ENCODE measurements at regions not wholly inside any gene's neighbourhood (a gene's known extent, or its start where the extent isn't known, plus 50 kb on each side); places are given as distances from the start of the nearest gene placed in this dataset.

DNA sequence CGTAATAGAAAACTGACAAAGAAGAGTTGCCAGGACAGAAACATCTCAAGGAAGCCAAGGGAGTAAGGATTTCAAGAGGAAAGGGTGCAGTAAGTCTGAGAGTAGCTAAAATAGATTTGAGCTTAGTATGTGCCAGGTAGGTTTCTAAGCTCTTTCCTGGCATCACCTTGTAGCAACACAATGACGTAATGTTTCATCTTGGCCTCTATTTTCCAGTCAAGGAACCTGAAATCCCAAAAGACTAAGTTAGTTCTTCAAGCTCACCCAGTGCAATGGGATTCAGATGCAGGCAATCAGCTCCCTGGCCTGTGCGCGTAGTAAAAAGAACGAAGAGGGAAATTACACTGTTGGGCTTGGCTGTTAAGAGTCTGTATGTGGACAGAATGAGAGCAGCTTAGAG, 586.5 kb upstream of the TENM3 start:
- no peak for DNase-seq

DNA sequence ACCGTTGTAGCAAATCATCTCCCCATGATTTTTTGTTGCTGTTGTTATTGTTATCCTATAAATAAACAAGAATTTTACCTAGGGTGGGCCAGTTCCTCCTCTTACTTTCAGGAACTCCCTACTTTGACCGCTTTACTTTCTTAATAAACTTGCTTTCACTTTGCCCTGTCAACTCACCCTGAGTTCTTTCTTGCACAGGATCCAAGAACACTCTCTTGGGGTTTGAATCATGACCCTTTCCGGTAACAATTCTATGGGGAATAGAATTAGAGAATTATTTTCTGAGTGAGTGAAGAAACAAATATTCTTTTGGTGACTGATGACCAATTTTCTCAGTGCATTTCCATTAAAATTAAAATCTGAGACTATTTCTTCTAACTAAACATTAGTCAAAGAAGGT, 584.0 kb upstream of the TENM3 start:
- no peak for DNase-seq

DNA sequence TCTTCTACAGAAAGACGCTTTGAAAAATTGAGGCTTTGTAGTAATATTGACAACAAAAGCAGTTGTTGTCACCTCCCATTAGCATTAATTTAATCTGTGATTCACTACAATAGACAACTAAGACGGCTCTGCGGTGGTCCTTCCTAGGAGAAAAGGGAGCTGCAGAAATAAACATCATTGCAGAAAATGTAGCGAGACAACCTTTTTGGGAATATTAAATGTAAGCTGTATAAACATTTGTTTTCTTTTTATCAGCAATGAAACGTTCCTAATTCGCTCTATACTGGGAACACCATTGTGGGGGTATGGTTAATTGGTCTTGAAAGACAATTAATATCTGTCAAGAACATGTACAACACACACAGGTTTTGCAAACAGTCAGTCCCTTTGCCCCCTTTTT, 583.3 kb upstream of the TENM3 start:
- no peak for DNase-seq

DNA sequence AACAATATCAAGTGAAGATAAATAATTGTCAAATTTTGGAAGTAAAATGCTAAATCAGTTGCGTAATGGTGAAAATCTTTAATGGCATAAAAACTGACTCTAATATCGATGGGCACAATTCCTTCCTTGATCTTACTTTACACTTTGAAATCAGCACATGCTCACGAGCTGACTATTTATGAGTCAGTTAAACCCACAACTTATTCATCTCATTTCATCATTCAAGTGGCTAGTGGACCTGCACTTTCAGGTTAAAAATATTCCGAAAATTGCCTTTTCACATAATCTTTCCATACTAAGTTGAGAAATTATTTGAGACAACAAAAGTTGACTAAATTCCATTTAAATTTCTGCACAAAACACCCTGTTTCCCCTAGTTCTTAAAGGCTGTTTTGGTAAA, 582.1 kb upstream of the TENM3 start:
- DNase-seq: no peak

DNA sequence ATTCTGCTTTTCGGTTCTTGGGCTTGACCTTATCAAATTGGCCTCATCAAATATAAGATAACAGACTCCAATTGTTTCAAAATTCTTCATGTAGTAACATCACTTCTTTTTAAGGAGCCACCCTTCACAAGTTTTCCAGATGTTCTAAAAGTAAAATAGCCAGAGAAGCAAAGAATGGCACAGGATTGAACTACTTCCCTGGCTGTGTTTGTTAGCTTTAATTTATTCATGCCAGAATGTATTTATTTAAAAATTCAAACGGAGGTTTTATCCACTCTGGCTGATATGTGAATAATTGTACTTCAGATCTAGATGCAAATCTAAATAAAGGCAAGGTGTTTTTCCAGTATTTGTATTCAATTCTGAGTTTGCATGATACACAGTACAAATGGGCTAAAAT, 581.3 kb upstream of the TENM3 start:
- DNase-seq: no peak

DNA sequence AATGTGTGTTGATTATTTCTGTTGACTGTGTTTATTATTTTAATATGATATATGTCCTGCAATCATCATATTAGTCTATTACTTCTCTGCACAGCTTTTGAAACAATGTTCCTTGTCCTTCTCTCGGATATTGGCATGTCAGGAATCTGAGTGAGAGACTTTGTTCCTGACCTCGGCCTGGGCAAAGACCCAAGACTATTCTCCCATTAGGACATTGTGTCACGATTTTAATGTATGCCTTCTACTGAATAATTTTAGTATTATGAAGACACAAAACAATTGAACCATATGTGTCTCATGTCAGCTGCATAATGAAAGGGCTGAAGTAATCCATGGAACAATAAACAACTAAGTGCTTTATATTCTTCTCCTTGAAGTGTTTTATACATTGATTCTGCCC, 580.8 kb upstream of the TENM3 start:
- no peak for DNase-seq

DNA sequence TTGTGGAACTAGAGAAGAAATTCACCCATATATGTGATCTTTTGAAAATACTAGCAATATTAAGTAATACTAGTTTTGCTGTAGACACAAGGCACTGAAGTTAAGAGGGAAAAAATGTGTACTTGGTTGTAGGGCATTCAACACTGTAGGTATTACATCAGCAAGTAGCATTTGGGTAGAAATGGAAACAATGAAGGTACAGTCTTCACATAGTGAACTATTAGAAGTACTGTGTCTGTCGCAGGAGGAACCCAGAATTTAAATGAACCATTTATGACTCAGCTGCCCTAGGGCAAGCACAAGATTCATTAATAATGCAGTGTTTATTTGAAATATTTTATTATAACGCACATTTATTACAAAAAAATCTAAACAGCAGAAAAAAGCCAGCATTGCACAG, 572.7 kb upstream of the TENM3 start:
- DNase-seq: no peak

DNA sequence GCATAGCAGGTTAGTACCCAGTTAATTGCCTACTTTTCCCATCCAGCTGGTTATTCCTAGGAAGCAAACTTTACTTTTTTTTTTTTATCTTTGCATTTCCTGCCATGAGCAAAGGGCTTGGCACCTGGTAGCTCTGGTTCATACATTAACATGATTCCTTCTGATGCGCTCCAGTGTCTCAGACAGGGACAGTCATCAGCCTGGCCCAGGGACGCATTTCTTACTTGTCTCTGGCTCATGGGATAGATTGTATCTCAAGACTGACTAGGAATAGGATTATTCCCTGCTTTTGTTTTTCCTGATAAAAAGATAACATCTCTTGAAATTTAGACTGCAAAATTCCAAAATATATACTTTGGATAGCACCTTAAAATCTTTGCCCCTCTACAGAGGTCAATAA, 571.5 kb upstream of the TENM3 start:
- DNase-seq: no peak

DNA sequence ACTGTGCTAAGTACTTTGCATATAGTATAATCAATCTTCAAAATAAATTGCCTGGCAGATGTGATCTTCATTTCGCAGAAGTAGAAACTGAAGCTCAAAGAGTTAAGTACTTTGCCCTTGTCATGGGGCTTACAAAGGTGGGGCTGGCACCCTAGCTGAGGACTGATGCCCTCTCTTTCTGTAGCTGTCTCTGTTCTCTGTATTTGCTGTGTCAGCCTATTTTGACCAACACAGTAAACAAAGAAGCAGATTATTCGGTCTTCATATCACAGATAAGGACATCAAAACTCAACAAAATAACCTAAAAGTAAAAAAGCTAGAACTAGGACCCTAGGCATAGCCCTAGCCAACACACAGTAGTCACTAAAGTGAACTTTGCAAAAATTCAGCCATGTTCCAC, 570.5 kb upstream of the TENM3 start:
- DNase-seq: no peak

DNA sequence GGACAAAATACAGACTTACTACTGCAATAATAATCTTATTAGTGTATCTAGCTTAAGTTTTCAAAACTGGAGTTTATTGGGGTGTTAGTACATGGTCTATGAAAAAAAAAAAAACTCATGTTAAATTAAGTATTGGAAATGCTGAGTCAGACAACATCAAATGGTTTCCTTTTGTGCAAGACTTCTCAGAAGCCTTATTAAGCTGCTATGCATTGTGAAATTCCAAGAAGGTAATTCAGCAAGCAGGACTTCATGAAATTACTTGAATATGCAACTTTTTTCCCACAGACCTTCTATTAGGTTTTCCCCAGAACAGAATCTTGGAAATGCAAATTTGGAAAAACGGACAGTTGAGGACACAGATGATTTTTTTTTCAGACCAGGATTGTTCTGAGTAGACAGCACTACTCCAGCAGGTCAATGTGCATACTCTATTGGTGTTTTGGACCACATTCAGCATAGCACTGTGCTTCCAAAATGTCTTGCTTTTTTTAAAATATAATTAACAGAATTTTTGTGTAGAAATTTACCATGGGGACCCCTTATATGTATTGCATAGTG, 568.8 kb upstream of the TENM3 start:
- no peak for DNase-seq

DNA sequence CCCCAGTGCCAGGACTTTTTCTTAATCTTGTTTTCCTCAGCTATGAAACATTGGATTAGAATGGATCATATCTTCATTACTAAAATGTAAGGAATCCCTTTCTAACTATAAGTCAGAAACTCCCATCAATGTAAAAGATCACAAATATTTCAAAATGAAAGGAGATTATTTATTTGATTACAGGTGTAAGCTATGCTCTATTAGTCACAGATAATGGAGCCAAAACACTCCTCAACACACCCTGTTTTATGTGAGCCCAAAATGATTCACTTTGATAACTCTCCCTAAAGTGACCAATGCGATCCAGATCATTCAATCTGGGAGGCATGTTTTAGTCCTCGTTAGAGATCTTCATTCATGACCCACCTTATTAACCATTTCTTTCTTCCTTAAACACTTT, 566.7 kb upstream of the TENM3 start:
- DNase-seq: no peak

DNA sequence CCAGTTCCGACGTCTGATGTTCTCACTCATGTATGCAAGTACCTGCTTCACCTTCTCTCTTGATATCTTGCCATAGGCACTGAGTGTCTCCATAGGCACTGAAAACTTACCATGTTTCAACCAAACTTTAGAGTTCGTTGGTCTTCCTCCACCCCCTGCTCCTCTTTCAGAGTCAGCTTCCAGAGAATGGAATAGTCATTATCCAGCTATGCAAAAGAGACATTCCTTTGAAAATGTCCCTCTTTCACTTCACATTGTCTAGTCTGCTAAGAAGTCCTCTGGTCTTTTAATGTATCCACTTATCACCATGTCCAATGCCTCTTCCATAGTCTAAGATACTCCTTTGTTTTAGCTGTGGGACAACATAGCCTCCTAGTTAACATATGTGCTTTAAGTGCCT, 566.0 kb upstream of the TENM3 start:
- no peak for DNase-seq

DNA sequence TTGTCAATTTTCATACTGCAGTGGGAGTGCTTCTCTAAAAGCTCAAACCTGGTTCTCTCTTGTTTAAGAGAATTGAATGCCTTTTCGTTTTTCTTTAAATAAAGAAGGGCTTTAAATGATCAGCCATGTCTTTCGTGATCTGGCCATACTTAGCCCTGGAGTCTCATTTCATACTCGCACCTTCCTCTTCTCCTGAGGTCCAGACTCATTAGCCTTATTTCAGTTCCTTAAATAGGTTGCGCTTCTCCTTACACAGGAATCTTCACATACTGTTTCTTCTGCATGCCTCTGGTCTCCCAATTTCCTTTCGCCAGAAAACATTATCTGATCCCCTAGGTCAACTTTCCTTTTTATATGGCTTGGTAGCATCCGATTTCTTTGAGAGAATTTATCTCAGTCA, 565.6 kb upstream of the TENM3 start:
- no peak for DNase-seq

DNA sequence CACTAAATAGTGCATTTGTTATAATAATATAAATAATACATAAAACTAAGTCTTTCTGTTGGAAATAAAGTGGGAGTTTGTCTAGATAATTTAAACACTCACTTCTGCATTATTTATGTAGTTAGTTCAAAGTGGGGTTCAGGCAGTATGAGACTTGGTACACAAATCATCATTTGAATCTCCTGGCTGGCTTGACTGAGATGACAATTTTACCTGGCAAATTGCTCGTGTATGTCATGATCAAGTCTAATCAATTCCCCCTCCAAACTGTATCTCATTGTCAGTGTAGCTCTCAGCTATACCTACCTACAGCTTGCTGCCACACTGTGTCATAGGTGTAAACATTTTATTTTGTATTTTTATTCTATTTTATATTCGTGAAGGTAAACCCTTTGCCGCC, 563.4 kb upstream of the TENM3 start:
- no peak for DNase-seq

DNA sequence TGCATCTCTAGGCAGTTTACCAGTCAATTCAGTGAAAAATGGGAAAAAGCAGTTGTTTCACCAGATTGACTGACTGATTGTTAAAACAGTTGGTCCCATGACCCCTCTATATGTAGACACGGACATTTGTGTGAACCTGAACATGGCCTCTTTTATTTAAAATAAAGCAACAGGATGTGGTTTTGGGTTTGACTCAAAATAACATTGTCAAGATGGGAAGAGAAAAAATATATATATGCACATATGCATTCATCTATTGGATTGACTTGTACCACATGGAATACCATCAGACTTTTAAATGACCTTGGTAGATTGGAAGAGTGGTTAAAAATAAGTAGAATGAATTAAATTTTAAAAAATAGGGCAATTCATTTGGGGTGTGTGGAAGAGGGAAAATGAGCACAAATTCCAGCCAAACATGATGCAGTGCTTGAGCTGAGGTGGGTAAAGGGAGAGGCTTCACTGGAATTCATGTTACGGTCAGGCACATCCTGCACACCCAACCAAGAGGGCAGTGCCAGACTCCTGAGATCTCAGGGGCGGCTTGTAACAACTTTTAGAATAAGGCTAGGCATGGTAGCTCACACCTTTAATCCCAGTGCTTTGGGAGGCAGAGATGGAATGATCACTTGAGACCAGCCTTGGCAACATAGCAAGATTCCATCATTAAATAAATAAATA, 560.7 kb upstream of the TENM3 start:
- DNase-seq: no peak

DNA sequence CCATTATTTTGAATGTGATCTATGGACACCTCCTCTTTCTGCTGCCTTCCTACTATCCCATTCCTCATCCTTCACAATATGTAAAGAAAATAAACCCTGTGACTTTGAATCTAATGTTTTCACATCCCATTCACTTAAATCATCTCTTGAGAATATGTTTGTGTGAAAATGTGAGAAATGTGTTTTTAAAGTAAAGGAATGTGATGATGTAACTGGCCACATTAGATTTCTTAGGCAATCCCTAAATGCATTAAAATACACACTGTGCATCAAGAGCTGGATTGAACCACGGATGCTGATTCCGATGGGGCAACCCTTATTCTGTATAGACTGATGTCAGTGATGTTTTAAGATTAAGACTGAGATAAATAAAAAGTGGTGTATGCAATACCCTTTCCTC, 558.9 kb upstream of the TENM3 start:
- no peak for DNase-seq

DNA sequence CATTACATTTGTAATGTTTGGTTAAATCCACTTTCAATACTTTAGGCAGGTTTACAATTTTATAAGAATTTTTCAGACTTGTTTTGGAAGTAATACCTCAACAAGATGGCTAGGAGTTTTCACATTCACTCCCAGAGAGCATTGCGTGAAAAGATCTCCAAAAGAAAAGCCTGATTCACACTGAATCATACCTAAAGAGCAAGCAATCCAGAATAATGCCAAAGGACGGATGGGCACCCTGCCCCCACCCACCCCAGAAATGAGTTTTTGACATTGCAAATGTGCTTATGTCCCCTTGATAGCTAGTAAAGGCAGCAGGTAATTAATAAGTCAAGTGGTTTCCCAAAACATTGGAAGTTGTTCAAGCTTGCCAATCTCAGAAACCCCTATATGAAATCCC, 557.7 kb upstream of the TENM3 start:
- DNase-seq: no peak

DNA sequence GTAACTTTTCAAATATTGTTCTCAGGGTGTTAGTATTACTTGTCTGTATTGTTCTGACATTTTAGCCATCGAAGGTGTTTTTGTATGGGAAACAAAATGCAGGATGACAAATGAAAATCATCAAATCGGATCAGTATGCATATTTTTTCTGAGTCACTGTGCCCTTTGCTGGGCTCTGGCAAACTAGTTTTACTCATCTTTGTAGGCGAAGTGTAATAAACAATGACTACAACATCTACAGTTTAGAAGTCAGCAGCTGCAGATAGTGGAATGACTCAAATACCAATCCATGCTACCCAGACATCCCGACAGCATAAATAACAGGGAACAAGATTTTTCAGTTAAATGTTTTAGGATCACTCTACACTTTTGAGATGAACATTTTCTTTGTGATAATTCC, 557.3 kb upstream of the TENM3 start:
- DNase-seq: no peak

DNA sequence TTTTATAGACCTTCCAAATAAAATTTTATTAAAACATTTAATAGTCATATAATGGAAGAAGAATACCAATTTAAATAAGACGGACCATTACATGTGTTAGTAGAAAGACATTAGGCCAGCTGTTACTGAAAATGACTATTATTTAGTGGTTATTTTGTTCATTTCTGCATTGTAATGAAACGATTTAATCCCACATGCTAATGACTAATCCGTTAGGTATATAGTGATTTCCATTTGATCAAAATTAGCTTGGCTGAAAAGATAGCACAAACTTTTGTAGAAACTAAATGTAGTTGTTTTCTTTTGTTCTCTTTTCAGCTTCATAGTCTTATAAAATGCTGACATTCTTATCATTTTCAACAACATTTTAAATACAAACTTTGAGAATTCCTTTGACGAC, 556.1 kb upstream of the TENM3 start:
- DNase-seq: no peak

DNA sequence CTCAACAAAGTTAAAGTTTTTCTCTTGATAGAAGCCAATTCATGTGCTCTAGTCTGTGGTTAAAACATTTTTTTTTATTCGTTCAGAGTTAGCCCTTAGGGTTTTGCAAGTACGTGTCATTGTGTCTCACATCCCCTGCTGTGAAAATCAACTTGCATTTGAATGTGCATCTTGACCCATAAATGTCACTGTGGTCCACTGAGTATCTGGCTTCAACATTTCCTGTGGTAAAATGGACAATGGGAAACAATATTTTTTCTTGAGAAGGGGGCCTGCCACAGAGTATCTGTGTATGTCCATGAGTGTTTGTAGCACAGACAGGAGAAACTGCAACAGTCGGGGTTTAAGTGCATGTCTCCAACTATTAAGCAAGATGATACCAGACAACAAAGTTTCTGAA, 554.8 kb upstream of the TENM3 start:
- no peak for DNase-seq

DNA sequence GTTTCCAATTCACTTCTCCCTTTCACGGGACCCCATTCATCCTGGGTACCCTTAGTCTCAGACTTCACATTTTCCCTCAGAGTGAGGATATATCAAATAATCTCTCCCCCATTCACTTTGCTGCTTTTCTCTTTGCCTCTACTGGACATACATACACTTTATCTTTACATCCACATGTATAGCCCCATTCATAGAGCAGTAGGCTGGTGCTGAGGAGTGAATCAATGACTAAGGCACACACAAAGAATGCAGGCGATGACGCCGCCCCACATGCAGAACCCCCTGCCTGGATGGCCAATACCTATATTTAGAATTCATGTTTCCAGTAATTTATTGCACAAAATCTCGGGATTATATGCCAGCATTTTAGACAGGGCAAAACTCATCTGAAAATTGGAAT, 554.3 kb upstream of the TENM3 start:
- no peak for DNase-seq

DNA sequence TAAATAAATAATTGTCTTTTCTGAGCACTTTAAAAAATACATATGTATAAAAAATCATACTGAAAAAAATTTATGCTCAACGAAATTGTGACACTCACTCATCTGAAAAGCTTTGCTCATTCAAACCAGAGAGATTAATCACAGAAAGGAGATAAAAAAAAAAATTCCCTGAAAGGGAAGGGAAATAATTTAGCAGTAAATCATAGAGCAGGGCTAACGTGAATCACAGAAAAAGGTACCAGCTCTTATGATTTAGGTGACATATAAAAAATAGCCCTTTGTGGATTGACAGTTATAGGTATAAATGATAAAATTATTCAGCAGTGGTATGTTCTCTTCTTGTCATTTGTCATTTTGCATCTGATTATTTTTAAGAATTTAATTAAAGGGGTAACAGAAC, 552.7 kb upstream of the TENM3 start:
- DNase-seq: no peak

DNA sequence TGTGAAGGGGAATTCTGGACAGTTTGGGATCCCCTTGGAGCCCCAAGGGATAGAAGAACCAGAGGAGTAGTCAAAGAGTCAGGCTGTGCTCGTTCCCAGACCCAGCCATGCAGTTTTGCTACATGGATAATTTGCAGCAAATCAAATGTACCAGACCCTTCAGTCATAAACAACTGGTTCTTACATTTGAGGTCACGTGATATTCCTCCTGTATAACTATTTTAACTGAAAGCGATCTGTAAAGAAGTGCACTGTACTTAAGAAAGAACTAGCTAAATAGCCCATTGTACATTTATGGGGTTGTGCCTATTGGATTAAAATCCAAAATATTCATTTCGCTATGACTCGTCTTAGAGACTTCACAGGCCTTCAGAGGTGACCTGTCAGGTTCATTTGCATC, 550.2 kb upstream of the TENM3 start:
- DNase-seq: no peak

DNA sequence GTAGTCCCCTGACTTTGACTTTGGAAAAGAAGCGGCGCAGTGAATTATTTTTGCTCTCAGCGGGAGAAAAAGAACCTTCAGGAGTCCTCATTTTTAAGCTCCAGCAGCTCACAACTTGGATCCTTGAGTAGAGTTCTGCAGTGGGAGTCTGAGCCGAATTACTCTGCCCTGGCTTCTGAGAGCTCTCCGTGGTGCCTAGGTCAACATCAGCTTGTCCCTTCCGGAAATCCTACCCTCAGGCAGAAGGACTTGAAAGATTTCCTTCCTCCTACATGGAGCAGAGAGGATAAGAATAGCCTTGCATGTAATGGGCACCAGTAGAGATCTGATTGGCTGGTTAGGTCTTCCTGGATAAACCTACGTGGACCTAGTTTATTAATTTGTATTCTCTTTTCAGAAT, 549.7 kb upstream of the TENM3 start:
- no peak for DNase-seq

DNA sequence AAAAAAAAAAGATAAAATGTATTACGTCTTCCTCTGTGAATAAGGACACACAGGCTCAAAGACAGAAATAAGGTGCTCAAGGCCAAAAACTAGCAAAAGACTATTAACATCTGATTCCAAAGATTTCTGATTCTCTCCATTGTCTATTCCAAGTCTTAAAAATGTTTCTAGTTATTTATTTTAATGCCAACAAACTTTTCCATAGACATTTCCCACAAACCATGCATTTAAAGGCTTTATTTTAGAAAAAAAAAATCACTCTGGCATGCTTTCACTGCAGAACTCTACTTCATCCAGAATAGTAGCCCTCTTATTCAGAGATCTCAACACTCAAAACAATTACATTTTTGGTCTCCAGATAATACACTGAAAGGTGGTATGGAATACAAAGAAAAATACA, 545.0 kb upstream of the TENM3 start:
- DNase-seq: no peak

DNA sequence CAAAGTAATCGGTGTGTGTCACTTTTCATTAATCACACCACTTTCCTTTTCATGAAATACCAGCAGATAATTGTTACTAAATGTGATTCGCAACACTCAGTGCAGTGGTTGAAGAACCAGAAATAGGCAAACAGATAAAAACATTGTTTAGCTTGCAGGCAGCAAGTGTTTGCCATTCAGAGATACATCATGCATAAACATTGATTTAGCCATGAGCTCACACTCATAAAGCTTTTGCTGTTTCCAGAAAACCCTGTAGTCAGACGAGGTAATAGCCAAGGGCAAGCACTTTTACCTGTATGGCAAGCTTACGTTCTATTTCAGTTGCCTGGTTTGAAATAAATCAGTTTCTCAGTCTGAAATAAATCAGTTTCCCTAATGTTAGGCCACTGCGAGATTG, 542.0 kb upstream of the TENM3 start:
- DNase-seq: no peak

All from activated CD8-positive, alpha-beta memory T cell treated with anti-CD3 and anti-CD28 coated beads, Interleukin-2, amount 50 U/mL, for 48 hours (primary cell).